Fibroblast of lung (primary cell): ENCODE measurements at regions not wholly inside any gene's neighbourhood (a gene's known extent, or its start where the extent isn't known, plus 50 kb on each side); places are given as distances from the start of the nearest gene placed in this dataset.
"Not testable (repeated sequence)": the region's sequence is repeated elsewhere in the genome, so short reads cannot be mapped to it uniquely, and the experiment has no call there.

Experiments used
- EZH2 ChIP-seq: IDR thresholded peaks from 2 replicates; pipeline ENCODE4 v1.5.1; 2012; ENCODE audit warnings: low read length, control low read depth, mild to moderate bottlenecking; ENCODE audit errors: missing control alignments
- TF ChIP-seq, protein P1 (sequence below), 2 donors: IDR thresholded peaks in 1 of 2; conservative IDR thresholded peaks in 1 of 2; 1 replicate in 1 of 2; 2 replicates in 1 of 2; pipeline ENCODE4 v1.5.1; 2011 to 2012; ENCODE audit warnings: low read length in 2 of 2, control low read depth in 1 of 2, inconsistent platforms in 1 of 2, low read depth in 1 of 2, mild to moderate bottlenecking in 1 of 2

DNA sequence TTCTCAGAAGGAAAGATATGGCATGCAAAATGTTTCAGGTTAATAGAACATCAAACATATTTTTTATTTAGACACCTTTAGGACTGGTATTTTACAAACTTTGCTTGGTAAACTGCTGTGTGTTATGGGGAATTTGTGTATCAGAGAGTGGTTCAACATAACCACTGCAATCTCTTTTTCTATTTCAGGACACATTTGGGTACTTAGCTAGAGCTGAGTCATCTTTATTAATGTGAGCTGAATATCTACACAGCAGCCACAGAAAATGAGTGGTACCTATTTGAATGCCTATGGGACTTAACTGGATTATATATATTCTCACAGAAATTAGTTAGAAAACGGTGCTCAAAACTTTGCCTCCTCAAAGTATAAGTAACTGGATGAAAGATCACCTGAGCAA is 179.8 kb downstream of the SPDYE17 start:
- not testable (repeated sequence) for TF ChIP-seq EZH2
- TF ChIP-seq, protein P1, sequence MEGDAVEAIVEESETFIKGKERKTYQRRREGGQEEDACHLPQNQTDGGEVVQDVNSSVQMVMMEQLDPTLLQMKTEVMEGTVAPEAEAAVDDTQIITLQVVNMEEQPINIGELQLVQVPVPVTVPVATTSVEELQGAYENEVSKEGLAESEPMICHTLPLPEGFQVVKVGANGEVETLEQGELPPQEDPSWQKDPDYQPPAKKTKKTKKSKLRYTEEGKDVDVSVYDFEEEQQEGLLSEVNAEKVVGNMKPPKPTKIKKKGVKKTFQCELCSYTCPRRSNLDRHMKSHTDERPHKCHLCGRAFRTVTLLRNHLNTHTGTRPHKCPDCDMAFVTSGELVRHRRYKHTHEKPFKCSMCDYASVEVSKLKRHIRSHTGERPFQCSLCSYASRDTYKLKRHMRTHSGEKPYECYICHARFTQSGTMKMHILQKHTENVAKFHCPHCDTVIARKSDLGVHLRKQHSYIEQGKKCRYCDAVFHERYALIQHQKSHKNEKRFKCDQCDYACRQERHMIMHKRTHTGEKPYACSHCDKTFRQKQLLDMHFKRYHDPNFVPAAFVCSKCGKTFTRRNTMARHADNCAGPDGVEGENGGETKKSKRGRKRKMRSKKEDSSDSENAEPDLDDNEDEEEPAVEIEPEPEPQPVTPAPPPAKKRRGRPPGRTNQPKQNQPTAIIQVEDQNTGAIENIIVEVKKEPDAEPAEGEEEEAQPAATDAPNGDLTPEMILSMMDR (conservative IDR thresholded peaks at IDR 0.05 in 1 of 2, IDR thresholded peaks at IDR 0.05 in 1 of 2; ENCODE audit: low read depth in 1 of 2, low read length in 2 of 2): not testable (repeated sequence)
